SK-N-SH (cell line): ENCODE measurements at regions not wholly inside any gene's neighbourhood (a gene's known extent, or its start where the extent isn't known, plus 50 kb on each side); places are given as distances from the start of the nearest gene placed in this dataset.

Source experiments
- CTCF ChIA-PET: fragments of 300-600, 350-600 bp; formaldehyde crosslinking; extraction: SDS; loops from one replicate; lab custom pipeline; 2021; lab: Yijun Ruan, JAX
- POLR2A ChIA-PET: fragments of 350-600 bp; sonication (Branson Sonifier 250); formaldehyde crosslinking; extraction: SDS; loops from one replicate; lab custom pipeline; 2020; ENCODE audit warnings: antibody characterized with exemption, inconsistent platforms; lab: Yijun Ruan, JAX
- DNase-seq: peaks from one replicate; pipeline ENCODE4 v3.0.0; 2012
- H2AFZ ChIP-seq: fragments of 200-600 bp; sonication (generic); 2 replicates; pipeline ENCODE4 v1.8.1; 2016; ENCODE audit warnings: antibody characterized with exemption, mild to moderate bottlenecking, low read depth
- H3F3A ChIP-seq: fragments of 200-600 bp; sonication (generic); replicated peaks from 2 replicates; pipeline ENCODE3; 2016; ENCODE audit warnings: antibody characterized with exemption, mild to moderate bottlenecking; ENCODE audit not compliant: insufficient read depth
- H3K27ac ChIP-seq, 2 experiments: fragments of 200-500 bp in 1 of 2; fragments of 200-600 bp in 1 of 2; sonication (Bioruptor generic) in 1 of 2; sonication (generic), shearing (Covaris generic) in 1 of 2; 2 replicates each; pipeline versions ENCODE4 v1.5.1 to v1.6.1; 2014 to 2016; ENCODE audit warnings: low read depth in 2 of 2, inconsistent platforms in 1 of 2, low read length in 1 of 2, mild to moderate bottlenecking in 1 of 2, mixed read lengths in 1 of 2
- H3K27me3 ChIP-seq: fragments of 200-600 bp; sonication (generic), shearing (Covaris generic); 2 replicates; pipeline ENCODE4 v1.6.1; 2016; ENCODE audit warnings: mixed run types; ENCODE audit not compliant: insufficient read depth
- H3K36me3 ChIP-seq, 2 experiments: fragments of 200-500 bp in 1 of 2; fragments of 200-600 bp in 1 of 2; sonication (Bioruptor generic) in 1 of 2; sonication (generic) in 1 of 2; replicated peaks in 1 of 2; 2 replicates each; pipeline versions ENCODE3 to v1.5.1; 2014 to 2016; ENCODE audit warnings: low read length in 1 of 2, mild to moderate bottlenecking in 1 of 2; ENCODE audit not compliant: insufficient read depth in 2 of 2, control insufficient read depth in 1 of 2
- H3K4me1 ChIP-seq, 2 experiments: fragments of 200-500 bp in 1 of 2; fragments of 200-600 bp in 1 of 2; sonication (Bioruptor generic) in 1 of 2; sonication (generic), shearing (Covaris generic) in 1 of 2; 2 replicates each; pipeline versions ENCODE4 v1.5.1 to v1.6.1; 2014 to 2016; ENCODE audit warnings: low read depth in 1 of 2, low read length in 1 of 2, mixed run types in 1 of 2; ENCODE audit not compliant: insufficient read depth in 2 of 2, control insufficient read depth in 1 of 2
- H3K4me2 ChIP-seq: fragments of 200-600 bp; sonication (generic), shearing (Covaris generic); 2 replicates; pipeline ENCODE4 v1.6.1; 2017; ENCODE audit warnings: mixed run types
- H3K4me3 ChIP-seq, 2 experiments: fragments of 200-500 bp in 1 of 2; fragments of 200-600 bp in 1 of 2; sonication (Bioruptor generic) in 1 of 2; sonication (generic), shearing (Covaris generic) in 1 of 2; 2 replicates each; pipeline versions ENCODE4 v1.5.1 to v1.8.1; 2014 to 2016; ENCODE audit warnings: low read depth in 2 of 2, inconsistent platforms in 1 of 2, low read length in 1 of 2, mild to moderate bottlenecking in 1 of 2, mixed read lengths in 1 of 2, moderate library complexity in 1 of 2
- H3K79me2 ChIP-seq: fragments of 200-600 bp; sonication (generic); 2 replicates; pipeline ENCODE4 v1.8.1; 2017; ENCODE audit warnings: mild to moderate bottlenecking; ENCODE audit not compliant: insufficient read depth
- H3K9ac ChIP-seq: fragments of 200-600 bp; sonication (generic); 2 replicates; pipeline ENCODE4 v1.6.1; 2017; ENCODE audit warnings: mixed run types
- H3K9me2 ChIP-seq: fragments of 200-600 bp; sonication (generic); 2 replicates; pipeline ENCODE4 v1.6.1; 2017; ENCODE audit warnings: mixed run types
- H3K9me3 ChIP-seq: fragments of 200-600 bp; sonication (generic); 2 replicates; pipeline ENCODE4 v1.6.1; 2017; ENCODE audit warnings: mixed run types, mild to moderate bottlenecking, moderate library complexity
- H4K20me1 ChIP-seq: fragments of 200-600 bp; sonication (generic); 2 replicates; pipeline ENCODE4 v1.6.1; 2017; ENCODE audit warnings: mild to moderate bottlenecking, mixed run types; ENCODE audit not compliant: insufficient read depth
- GABPA ChIP-seq: IDR thresholded peaks from 2 replicates; pipeline ENCODE4 v1.4.0; 2012; ENCODE audit warnings: low read depth, mild to moderate bottlenecking
- NRF1 ChIP-seq: IDR thresholded peaks from 2 replicates; pipeline ENCODE4 v1.6.1; 2012; ENCODE audit warnings: low read depth, mild to moderate bottlenecking, low read length
- RXRA ChIP-seq: IDR thresholded peaks from 2 replicates; pipeline ENCODE4 v1.4.0; 2012; ENCODE audit warnings: low read depth, mild to moderate bottlenecking, borderline replicate concordance
- SMC3 ChIP-seq: IDR thresholded peaks from 2 replicates; pipeline ENCODE4 v1.6.1; 2012; ENCODE audit warnings: low read depth, low read length, improper control_type of control experiment
- TCF12 ChIP-seq: IDR thresholded peaks from 2 replicates; pipeline ENCODE4 v1.4.0; 2012
- WGBS: methylation state at CpG from one replicate; pipeline ENCODE4 v1.1.6; 2017; ENCODE audit warnings: low lambda C conversion rate; 5-methylcytosine and 5-hydroxymethylcytosine counted together
- small RNA-seq, 7 experiments: library from RNA; depleted of rRNA; stranded (forward); fragments of <200 nt; gene quantifications; one replicate each; pipeline ENCODE3, GENCODE V24; 2012
- TF ChIP-seq, protein P1 (sequence below): IDR thresholded peaks from 2 replicates; pipeline ENCODE4 v1.4.0; 2012; ENCODE audit warnings: low read depth, borderline replicate concordance
- TF ChIP-seq, protein P2 (sequence below): IDR thresholded peaks from 2 replicates; pipeline ENCODE4 v1.4.0; 2012; ENCODE audit warnings: low read depth
- TF ChIP-seq, protein P3 (sequence below): fragments of 200-600 bp; sonication (generic); IDR thresholded peaks from 2 replicates; pipeline ENCODE4 v1.6.1; 2017; ENCODE audit warnings: antibody characterized with exemption, mild to moderate bottlenecking, moderate library complexity

DNA sequence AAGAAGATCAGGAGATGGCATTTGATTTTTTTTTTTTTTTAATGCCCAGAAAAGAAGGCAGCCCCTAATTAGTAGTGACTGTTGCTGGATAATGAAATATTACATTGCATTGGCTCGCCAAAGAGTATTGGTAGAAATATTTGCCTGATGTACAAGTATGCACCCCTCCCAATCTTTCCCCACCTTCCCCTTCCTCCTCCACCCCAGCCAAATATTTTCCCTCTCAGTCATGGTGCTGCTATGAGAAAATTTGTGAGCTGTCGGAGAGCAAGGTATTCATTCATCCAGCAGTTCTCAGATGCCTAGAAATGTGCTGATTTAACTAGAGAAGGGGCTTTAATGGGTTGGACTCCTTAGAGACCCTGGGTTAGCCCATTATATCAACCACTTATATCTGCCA lies 50.5 kb upstream of the IKBKE start (continued):
- TF ChIP-seq, protein P1, sequence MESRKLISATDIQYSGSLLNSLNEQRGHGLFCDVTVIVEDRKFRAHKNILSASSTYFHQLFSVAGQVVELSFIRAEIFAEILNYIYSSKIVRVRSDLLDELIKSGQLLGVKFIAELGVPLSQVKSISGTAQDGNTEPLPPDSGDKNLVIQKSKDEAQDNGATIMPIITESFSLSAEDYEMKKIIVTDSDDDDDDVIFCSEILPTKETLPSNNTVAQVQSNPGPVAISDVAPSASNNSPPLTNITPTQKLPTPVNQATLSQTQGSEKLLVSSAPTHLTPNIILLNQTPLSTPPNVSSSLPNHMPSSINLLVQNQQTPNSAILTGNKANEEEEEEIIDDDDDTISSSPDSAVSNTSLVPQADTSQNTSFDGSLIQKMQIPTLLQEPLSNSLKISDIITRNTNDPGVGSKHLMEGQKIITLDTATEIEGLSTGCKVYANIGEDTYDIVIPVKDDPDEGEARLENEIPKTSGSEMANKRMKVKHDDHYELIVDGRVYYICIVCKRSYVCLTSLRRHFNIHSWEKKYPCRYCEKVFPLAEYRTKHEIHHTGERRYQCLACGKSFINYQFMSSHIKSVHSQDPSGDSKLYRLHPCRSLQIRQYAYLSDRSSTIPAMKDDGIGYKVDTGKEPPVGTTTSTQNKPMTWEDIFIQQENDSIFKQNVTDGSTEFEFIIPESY: no peak
- TF ChIP-seq TCF12: peak; percentile 36; the same call in 1 of the 2 replicates
- TF ChIP-seq, protein P2, sequence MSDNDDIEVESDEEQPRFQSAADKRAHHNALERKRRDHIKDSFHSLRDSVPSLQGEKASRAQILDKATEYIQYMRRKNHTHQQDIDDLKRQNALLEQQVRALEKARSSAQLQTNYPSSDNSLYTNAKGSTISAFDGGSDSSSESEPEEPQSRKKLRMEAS: no peak
- peak; percentile 40; the same call in 1 of the 2 replicates for TF ChIP-seq RXRA
- no peak for TF ChIP-seq GABPA
- TF ChIP-seq, protein P3, sequence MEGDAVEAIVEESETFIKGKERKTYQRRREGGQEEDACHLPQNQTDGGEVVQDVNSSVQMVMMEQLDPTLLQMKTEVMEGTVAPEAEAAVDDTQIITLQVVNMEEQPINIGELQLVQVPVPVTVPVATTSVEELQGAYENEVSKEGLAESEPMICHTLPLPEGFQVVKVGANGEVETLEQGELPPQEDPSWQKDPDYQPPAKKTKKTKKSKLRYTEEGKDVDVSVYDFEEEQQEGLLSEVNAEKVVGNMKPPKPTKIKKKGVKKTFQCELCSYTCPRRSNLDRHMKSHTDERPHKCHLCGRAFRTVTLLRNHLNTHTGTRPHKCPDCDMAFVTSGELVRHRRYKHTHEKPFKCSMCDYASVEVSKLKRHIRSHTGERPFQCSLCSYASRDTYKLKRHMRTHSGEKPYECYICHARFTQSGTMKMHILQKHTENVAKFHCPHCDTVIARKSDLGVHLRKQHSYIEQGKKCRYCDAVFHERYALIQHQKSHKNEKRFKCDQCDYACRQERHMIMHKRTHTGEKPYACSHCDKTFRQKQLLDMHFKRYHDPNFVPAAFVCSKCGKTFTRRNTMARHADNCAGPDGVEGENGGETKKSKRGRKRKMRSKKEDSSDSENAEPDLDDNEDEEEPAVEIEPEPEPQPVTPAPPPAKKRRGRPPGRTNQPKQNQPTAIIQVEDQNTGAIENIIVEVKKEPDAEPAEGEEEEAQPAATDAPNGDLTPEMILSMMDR: no peak
- TF ChIP-seq, all 33 proteins: peak for 8

DNA sequence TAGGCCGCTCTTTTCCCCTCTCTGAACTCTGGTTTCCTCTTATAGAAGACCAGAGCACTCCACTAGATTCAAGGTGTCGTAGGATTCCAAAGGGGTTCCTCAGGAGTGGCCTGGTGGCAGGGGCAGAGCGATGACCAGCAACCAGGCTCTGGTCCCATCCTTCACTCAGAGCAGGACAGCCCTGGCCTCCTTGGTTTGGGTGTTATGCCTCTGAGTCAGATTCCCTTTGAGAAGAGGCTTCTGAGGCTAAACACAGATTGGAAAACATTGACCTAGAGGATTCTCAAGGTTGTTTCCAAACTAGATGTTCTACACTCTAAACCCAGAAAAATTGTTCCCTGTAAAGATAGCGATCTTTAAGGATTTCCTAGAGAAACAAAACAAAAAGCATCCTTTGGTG lies 49.8 kb upstream of the IKBKE start:
- peaks cover 16% of the 10 kb centered on the region for H4K20me1 ChIP-seq
- H3K79me2 ChIP-seq: no peaks in the 10 kb centered on the region
- H3F3A ChIP-seq: peaks cover 19% of the 10 kb centered on the region
- TF ChIP-seq NRF1 (no peak), SMC3 (no peak)
- TF ChIP-seq, protein P2: no peak
- H3K4me1 ChIP-seq: peaks cover 7 to 23% of the 10 kb centered on the region in 2 experiments; a peak in 3 of 4 replicates
- no peaks in the 10 kb centered on the region for H3K27me3 ChIP-seq
- DNase-seq: no peak
- ChIA-PET POLR2A (no interaction called here), CTCF (interaction anchor here (1.3 kb wide), 1 partner anchor 69 kb away, joined by 4 read pairs; no protein-coding TSS in a partner anchor)
- H3K9ac ChIP-seq: no peak overlapping the region
- H3K9me3 ChIP-seq: no peaks in the 10 kb centered on the region
- no peak overlapping the region for H3K4me2 ChIP-seq
- H3K4me3 ChIP-seq: no peak overlapping the region
- H3K27ac ChIP-seq: peak overlapping the region in 1 of 2 experiments; percentile 62; a peak in 1 of 4 replicates
- H3K36me3 ChIP-seq: peaks cover 37 to 39% of the 10 kb centered on the region in 2 experiments
- H2AFZ ChIP-seq: no peak overlapping the region
- WGBS: 98% methylated on average over 2 of the region's 4 CpGs
- no peaks in the 10 kb centered on the region for H3K9me2 ChIP-seq

Small RNAs in the stretch of these regions (small RNA-seq; reads per million reads assigned to genes)
- 0 reads per million in 7 experiments for gene AC244023.1
